ENCODE measurements at regions not wholly inside any gene's neighbourhood (a gene's known extent, or its start where the extent isn't known, plus 50 kb on each side); places are given as distances from the start of the nearest gene placed in this dataset.

GRCh38 chr5:96214442-96215197, 218.4 kb downstream of the PCSK1 start:
- TF ChIP-seq CTCF (conservative IDR thresholded peaks at IDR 0.05 in 1 of 2, IDR thresholded peaks at IDR 0.05 in 1 of 2; ENCODE audit: extremely low read depth in 1 of 2, insufficient read depth in 1 of 2, low read depth in 1 of 2, low read length in 2 of 2) (no peak), EZH2 (IDR thresholded peaks at IDR 0.05; ENCODE audit: borderline replicate concordance, low read length) (no peak)

Data from mammary epithelial cell (primary cell).